Right forelimb (tissue), 1 donor: ENCODE measurements at regions not wholly inside any gene's neighbourhood (a gene's known extent, or its start where the extent isn't known, plus 50 kb on each side); places are given as distances from the start of the nearest gene placed in this dataset.

Experiments used
- DNase-seq: peaks from one replicate; pipeline ENCODE4 v3.0.0-alpha.2; 2018

DNA sequence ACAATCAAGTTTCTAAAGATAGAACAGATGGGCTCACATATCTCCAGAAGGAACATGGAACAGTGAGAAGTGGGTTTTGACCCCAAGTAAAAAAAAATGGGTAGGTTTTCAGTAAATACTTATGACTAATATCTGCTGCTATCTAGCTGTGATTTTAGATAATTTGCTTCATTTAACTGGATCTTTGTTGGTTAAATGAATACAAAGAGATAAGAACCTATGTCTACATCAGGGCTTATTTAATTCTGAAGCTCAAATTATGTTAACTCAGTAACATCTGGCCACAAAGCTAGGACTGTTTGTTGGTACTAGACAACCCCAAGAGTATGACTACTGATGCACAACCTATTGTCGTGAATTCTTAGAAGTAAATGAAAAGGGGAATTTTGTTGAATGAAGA lies 144.4 kb upstream of the SESN3 start:
- no peak for DNase-seq

DNA sequence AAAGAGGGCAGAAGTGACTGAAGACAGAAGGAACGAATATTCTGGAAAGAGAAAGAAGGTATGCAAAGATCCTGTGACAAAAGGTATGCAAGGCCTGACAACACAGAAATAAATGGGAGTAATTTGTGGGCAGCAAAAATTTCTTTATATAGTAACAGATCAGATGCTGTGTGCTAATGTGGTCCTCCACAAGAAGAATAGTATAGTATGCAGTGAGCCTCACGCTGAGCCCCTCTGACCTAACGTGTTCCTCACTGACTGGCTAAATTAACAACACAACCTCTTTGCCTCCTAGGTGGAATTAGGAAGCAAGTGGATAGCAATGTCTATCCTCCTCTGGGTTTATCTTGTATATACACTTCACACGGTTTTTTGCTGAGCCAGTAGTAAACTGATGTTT lies 143.1 kb upstream of the SESN3 start:
- DNase-seq, result no peak

DNA sequence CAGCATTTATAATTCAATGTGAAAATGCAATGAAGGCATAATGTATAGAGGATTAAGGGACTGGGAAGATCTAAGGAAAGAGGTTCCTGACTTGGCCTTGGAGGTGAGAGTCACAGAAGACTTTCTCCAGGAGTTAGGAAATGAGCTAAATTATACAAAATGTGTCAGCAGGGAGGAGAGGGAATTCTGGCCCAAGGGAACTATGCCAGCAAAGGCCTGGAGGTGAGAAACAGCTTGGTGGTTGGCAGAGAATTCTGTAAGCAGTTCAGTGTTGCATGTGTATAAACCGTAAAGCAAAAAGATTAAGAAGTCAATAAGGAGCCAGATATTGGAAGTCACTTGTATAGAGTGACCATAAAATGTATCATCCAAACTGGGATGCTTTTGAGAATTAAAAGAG lies 142.2 kb upstream of the SESN3 start:
- no peak for DNase-seq

DNA sequence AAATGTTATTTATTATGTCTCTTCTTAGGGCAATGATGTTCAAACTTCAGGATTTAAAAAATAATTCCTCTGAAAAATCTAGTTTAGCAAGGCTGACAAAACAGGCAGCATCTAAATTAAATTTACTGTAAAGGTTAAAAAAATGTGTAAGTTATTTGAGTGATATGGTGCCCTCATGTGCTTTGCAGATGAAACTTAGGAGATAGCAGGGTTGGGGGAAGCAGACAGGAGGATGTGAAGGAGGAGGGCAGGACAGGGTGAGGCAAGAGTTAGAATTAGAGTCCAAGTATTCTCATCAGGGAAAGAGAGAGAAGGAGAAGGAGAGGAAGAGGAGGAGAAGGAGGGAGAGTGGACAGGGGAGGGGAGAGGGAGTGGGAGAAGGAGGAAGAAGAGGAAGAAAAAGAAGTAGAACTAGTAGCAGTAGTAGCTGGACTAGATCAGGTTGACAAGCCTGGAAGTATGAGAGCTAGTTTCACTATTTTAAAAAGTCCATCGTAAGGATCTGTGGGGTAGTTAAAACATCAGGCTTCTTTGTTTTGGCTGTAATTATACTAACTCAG lies 141.2 kb upstream of the SESN3 start:
- DNase-seq, result no peak

DNA sequence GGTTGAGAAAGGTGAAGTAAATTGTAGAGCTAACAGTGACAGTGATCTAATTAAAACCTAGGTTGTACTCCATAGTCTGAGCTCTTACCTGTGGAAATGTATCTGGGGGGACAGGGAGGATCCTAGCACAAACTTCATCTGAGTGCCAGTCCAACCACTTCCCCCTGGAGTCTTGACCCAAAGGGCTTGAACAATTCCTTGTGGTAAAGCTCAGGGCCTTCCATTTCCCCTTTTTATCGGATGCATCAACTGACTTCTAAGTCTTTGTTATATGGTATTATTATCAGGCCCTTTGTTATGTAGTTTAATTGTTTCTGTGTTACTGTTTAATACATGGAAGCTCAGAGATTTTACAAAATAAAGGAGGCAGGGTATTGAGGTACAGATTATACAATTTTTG lies 140.2 kb upstream of the SESN3 start:
- DNase-seq, result no peak

DNA sequence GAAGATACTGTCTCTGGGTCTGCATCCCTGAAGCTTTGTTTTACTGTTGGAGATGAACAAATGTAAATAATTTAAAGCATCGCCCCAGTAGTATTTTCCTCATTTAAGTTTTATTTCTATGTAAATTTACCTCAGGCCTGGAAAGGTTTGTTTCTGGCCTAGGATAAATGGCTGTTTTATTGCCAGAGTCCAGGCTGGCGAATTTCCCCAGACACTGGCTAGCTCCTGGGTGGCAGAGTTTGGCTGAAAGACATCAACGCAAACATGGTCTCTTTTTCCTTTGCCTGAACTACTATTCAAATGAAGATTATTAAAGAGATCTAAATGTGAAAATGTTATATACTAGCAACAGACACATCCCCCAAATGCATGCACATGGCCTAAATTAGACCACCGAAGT lies 136.7 kb upstream of the SESN3 start:
- no peak for DNase-seq

DNA sequence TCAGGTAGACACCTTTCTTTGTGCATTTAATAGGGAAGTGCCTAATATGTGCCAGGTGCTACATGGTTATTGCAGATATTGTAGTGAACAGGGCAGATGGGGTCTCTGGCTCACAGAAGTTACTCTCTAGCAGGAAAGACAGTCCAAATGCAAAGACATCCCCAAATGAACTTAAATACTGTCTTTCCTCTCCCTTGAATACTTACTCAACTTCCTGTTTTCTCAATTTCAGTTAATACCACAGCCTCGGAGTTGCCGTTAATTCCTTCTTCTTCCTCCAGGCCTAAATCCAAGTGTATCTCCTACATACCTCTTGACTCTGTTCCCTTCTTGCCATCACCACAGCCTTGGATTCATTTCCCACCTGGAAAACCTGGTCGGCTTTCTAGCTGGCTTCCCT lies 134.3 kb upstream of the SESN3 start:
- DNase-seq, result no peak

DNA sequence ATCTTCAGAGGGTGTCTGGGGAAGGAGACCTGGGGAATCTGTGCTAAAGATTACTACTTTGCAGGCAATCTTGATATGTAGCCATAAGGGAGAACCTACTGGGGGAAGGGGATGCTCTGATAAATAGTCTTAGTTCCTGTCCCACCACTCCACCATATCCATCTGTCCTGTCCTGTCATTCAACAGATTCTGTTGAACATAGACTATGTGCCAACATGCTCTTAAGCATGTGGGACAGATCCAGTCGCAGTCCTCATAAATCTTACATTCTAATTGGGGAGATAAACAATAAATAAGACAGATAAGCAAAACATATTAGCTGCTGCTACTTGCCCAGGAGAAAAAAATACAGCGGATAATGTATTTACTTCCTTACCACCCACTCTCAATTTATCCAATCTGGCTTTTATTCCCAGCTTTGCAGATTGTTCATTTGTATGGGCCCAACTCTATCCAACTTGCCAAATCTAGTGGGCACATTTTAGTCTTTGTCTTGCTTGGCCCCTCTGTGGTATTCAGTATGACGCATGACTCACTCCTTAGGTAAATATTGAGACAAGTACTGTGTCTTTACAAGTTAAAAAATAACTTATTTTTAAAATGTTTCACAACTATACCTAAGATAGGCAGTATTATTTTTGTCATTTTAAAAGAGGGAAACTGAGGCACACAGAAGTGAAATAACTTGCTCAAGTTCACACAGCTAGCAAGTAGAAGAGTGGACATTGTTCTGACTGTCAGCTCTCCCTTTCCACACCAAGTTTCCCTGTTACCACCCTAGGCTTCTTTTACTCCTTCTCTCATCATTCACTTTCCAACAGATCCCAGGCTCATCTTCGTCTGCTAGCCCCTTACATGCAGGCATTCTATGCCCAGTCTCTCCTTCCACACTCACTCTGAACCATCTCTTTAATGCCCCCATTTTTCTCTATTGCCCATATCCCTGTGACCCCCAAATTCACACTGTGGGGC lies 133.6 kb upstream of the SESN3 start:
- no peak for DNase-seq

DNA sequence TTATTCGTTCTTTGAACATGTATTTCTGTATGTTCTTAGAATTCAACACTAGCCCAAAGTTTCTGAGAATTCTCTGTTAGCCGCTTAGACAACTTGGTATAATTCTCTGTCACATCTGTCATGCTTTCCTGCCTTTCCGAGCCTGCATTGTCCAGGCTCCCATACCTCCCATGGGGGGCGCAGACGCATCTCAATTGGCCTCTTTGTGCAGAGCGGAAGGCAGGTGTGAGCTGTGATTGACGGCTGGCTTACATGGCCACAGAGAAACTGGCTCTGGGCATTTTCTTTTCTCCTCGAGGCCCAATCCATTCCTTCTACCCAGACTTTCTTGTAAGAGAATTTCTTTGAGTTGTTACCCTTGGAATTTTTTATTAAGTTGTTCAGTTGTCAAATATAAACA lies 132.7 kb upstream of the SESN3 start:
- no peak for DNase-seq

DNA sequence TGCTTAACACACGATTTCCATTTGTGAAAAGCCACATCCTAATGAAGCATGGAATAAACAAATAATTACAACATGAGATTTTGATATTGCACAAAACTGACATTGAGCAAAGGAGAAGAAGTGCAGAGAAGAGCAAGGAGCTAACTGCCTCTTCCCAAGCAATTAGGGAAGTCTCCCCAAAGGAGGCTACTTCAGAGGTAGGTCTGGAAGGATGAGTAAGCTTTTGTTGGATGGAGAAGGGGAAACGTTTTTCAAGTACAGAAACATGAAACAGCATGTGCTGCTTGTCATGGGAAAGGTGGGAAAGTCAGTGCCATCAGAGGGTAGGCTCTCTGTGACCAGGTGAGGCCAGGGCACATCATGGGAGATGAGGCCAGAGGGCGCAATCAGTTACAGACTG lies 132.2 kb upstream of the SESN3 start:
- DNase-seq, result no peak

DNA sequence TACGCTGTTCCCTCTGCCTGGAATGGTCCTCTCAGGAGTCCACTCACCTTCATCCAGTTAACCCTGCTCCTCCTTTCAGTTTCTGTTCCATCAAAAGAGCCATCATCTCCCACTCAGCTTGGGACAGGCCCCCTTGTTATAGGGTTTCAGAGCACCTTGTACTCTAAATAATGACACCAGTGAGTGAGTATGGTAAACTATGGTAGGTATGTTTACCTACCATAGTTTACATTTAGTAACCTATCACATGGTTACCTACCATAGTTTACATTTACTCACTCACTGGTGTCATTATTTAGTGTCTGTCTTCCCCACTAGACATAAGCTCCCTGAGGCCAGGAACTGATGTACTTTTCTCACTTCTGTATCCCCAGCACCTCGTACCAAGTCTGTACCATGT lies 130.2 kb upstream of the SESN3 start:
- no peak for DNase-seq

DNA sequence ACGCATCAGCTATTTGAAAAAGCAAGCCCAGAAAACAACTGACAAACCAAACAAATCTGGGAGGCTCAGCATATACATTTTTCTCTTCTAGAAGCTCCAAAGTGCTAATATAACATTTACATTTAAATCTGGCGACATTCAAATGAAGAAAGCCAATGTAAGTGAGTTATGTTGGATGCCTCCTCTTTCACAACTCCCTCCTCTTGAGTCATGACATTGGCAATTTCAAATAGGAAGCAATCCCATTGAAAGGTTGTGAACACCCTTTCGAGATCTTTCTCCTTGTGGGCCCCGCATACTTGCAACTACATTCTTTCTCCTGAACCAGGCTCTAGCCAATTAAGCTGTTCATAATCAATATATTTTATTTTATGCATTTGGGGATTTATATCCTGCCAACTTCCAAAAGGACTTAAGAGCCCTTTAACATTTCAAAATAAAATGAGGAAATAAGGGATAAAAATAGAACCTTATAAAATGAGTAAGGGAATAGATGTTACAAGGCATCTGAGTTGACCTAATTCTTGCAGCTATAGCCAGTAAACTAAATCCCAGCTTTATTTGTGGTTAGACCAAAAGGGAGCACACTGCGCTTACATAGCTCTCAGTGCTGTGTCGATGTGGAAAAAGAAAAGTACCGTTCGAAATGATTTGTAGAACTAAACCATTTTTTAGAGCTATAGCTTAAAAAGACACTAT lies 129.5 kb upstream of the SESN3 start:
- no peak for DNase-seq

DNA sequence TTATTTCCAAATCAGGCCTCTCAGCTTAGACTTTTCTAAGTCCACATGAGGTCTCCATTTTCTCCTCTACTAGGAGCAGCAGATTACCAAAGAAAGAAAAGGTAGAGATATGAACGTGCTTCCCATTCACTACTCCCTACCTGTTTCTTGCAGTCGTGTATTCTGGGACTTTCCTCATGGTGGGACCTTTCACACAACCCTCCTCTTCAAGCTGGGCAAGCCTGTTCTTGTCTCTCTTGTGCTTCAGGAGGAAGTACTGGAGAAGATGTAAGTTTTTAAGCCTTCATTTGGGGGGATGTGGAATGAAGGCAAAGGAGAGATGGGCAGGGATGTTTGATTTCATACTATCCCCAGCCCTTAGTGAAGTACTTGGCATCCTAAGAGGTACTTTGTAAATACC lies 128.8 kb upstream of the SESN3 start:
- no peak for DNase-seq

DNA sequence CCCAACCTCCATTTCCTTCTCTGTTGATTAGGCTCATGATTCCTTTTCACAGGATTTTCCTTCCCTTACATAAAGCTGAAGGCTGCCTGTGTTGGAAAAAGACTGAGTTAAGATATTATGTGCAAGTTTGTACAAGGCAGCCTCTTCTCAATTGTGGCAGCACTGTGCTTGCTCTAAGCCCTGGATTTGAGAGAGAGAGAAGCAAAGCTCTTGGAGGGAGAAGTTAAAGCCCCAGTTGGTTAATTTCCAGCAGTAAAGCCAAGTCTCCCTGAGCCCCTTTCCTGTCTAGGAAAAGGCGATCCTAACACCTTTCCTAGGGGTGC lies 128.3 kb upstream of the SESN3 start:
- no peak for DNase-seq

DNA sequence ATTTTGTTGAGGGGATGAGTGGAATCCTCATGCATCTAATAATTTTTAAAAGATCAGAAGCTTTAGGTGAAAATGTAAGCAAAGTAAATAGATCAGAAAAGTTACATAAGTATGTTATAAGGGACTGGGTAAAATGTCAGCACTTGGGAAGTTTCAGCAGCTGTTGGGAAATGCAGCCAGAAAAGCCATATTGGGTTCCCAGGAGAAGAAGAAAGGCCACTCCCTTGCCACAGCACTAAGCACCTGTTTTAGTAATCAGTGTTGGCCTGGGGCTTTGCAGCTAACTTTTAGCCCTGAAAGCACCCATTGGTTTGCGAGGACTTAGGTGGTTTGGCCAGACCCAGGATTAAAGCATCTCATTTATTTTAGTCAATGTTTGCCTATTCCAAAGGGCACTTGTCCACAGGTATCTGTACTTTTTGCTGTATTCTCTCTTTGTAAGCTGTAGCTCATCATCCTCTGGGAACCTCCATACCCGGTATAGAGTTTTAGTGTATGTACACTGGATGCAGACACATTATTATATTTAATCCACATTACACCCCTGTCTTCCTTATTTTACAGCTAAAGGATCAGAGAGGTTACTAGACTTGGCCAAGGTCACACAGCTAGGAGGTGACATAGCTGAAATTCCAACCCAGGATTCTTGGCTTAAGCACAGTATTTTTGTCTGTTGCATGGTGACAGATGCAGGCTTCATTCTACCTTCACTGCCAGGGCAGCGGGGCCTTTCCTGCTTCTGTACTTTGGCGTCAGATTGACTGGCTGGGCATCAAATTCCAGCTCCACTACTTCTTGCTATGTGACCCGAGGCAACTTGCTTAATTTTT lies 127.7 kb upstream of the SESN3 start:
- peak; percentile 49 for DNase-seq

DNA sequence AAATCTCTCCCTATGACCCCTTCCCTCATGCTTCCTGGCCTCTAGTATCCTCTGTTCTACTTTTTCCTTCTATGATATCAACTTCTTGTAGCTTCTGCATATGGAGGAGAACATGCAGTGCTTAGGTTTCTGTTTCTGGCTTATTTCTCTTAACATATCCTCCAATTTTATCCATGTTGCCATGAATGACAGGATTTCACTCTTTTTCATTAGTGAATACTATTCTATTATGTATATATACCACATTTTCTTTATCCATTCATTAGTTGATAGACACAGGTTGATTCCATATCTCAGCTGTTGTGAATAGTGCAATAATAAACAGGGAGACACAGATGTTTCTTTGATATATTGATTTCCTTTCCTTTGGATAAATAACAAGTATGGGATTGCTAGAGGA lies 123.3 kb upstream of the SESN3 start:
- no peak for DNase-seq

DNA sequence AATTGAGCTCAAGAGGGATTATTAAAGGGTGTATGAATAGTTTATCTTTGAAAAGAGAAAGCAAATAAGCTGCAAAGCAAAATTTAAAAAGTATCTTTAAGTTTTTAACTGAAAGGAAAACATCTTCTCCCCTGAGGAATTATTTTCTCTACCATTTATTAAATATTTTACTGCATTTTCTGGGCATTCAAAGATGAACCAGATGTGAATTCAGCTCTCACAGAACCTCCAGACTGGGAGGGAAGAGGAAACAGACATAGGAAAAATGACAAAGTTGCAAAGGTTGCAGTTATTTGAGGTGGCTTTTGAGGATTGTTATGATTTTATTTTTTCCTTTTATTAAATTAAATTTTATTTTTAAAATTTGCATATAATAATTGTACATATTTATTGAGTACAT lies 122.7 kb upstream of the SESN3 start:
- no peak for DNase-seq

DNA sequence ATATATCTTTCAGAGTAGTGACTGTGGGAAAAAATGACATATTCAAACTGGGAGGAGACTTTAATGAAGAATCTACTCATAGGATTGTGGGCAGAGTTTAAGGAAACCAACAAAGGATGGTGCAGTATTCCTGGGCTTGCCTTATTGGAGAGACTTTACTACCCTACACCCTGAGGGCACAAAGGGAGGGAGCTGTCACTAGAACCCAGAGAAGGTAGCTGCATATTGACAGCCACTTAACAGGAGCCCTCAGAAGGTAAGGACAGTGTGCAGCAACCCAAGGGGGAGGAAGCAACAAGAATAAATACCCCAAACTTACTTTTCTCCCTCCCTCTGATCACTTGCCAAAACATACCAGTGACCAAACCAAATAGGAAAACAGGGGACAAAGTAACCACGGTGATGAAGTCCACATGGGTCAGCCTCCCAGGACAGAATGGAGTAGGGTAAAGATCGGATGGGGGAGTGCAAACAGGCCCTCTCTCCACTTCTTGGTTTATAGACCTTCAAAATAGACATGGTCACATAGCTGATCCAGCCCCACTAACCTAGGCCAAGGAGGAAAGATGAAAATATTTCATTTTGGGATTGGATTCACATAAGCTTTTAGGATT lies 121.8 kb upstream of the SESN3 start:
- no peak for DNase-seq

DNA sequence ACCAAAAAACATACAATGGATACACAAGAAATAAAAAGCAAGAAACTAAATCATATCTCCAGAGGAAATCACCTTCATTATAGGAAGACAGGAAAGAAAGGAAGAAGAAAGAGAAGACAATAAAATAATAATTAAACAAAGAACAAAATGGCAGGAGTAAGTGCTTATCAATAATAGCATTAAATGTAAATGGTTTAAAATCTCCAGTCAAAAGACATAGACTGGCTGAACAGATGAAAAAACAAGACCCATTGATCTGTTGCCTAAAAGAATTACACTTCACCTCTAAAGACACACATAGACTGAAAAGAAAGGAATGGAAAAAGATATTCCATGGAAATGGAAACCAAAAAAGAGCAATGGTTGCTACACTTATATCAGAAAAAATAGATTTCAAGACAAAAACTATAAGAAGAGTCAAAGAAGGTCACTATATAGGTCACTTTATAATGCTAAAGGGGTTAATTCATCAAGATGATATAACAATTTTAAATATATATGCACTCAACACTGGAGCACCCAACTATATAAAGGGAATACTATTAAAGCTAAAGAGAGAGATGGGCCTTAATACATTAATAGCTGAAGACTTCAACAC lies 118.4 kb upstream of the SESN3 start:
- no peak for DNase-seq

DNA sequence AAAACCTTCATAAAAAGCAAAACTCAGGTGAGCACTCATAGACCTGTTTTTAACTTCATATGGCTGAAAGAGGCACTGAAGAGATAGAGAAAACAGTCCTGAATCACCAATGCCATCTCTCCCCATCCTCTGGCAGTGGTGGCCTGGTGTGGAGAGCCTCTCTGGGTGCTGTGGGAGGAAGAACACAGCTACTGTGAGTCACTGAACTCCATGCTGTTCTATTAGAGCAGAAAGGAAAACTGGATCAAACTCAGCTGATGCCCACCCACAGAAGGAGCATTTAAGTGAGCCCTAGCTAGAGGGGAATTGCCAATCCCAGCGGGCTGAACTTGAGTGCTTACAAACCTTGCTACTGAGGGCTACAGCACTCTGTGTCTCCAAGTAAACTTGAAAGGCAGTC lies 115.3 kb upstream of the SESN3 start:
- DNase-seq, result no peak

DNA sequence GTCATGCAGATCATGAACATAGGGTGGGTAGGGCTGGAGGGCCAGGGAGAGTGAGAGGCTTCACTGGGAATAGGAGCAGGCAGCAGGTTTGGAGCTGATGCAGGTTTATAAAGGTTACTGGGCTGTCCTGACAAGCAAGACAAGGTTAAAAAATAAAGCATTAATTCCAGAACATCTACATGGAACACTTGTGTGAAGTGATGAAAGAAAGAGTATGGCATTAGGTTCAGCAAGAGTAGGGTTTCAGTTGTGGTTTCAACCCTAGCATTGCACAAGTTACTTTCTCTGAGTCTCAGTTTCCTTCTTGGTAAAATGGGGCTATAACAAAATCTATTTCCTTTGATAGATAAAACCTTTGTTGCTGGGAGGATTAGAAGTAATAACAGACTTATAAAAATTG lies 114.6 kb upstream of the SESN3 start:
- no peak for DNase-seq

DNA sequence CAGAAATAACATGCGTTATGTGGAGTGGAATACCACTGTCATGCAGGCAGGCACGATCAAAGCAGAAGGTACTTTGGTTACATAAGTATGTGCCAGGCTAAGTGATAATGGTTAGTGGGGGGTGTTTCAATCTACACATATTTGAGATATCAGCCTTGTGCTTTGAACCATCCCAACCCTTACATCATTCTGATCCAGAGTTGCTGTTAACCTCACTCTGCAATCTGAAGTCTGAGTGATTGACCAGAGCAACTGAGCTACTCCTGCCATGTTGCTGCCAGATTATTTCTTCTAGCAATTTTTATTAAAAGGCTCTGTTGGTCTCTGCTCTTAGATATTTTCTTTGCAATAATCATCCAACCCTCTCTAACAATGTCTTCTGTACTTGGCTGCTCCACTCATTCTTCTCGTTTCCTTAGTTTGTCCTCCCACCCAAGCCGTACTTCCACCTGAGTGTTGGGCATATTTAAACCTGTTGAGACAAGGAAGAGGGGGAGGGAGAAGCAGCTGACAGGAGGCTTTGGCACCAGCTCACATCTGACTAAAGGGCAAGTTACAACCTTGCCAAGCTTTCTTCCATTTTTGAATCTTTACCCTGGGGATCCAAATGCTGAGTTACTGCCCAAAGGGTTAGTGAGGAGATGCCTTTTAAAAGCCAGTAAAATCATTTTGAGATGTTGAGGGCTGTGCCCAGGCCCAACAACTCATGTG lies 114.1 kb upstream of the SESN3 start:
- DNase-seq, result no peak
